HCT116 (cell line): ENCODE measurements at regions not wholly inside any gene's neighbourhood (a gene's known extent, or its start where the extent isn't known, plus 50 kb on each side); places are given as distances from the start of the nearest gene placed in this dataset.

Source experiments
- ATAC-seq: fragments of 200-7000 bp; cut with Tn5 transposase; 2 replicates; pipeline ENCODE4 v1.9.1; 2020; ENCODE audit warnings: mild to moderate bottlenecking, moderate library complexity
- BruUV-seq: library from RNA; stranded (reverse); fragments of 400-500 nt; replicated peaks from 2 replicates; lab custom pipeline; 2021; lab: Mats Ljungman, UMichigan
- CTCF ChIA-PET: fragments of 300-600 bp; sonication (Branson Sonifier 250); formaldehyde crosslinking; loops from one replicate; lab custom pipeline; 2021; ENCODE audit warnings: antibody characterized with exemption; lab: Charles Lee
- POLR2A ChIA-PET: fragments of 300-600, 350-600 bp; sonication (Branson Sonifier 250); formaldehyde crosslinking; loops from one replicate; lab custom pipeline; 2021; ENCODE audit warnings: antibody characterized with exemption; lab: Charles Lee
- RAD21 ChIA-PET, 2 experiments: fragments of 300-600 bp; sonication (Branson Sonifier 250); formaldehyde crosslinking; loops; one replicate each; lab custom pipeline; 2023; ENCODE audit warnings: low total read pairs in 2 of 2; ENCODE audit not compliant: uncharacterized antibody in 2 of 2, unreplicated experiment in 2 of 2, low non-redundant PET in 1 of 2; lab: Charles Lee
- DNase-seq: peaks from one replicate; pipeline ENCODE4 v3.0.0-alpha.2; 2010; ENCODE audit warnings: low read depth, low spot score
- H2AFZ ChIP-seq: fragments of 200-600 bp; shearing (Covaris generic), sonication (generic); 2 replicates; pipeline ENCODE4 v1.6.1; 2017; ENCODE audit warnings: low read depth, mixed run types, mixed read lengths, antibody characterized with exemption, low read length; ENCODE audit not compliant: poor library complexity, severe bottlenecking
- H3K27ac ChIP-seq: 2 replicates; pipeline ENCODE4 v1.5.1; 2012; ENCODE audit warnings: low read depth, low read length
- H3K27me3 ChIP-seq: fragments of 200-600 bp; sonication (generic); 2 replicates; pipeline ENCODE4 v1.6.1; 2016; ENCODE audit warnings: mixed run types, low read length, mixed read lengths; ENCODE audit not compliant: insufficient read depth
- H3K36me3 ChIP-seq, 2 experiments: fragments of 200-500 bp in 1 of 2; fragments of 200-600 bp in 1 of 2; sonication (Bioruptor generic) in 1 of 2; sonication (generic) in 1 of 2; 2 replicates each; pipeline versions ENCODE4 v1.5.1 to v1.6.1; 2014 to 2016; ENCODE audit warnings: low read length in 2 of 2, inconsistent platforms in 1 of 2, mixed read lengths in 1 of 2, mixed run types in 1 of 2; ENCODE audit not compliant: insufficient read depth in 2 of 2, control insufficient read depth in 1 of 2
- H3K4me1 ChIP-seq, 2 experiments: fragments of 200-600 bp in 1 of 2; sonication (generic) in 1 of 2; 2 replicates each; pipeline versions ENCODE4 v1.5.1 to v1.6.1; 2012 to 2017; ENCODE audit warnings: low read length in 2 of 2, inconsistent platforms in 1 of 2, mild to moderate bottlenecking in 1 of 2, mixed read lengths in 1 of 2, mixed run types in 1 of 2, moderate library complexity in 1 of 2; ENCODE audit not compliant: insufficient read depth in 2 of 2, control insufficient read depth in 1 of 2
- H3K4me2 ChIP-seq: fragments of 200-600 bp; sonication (generic); 2 replicates; pipeline ENCODE4 v1.6.1; 2017; ENCODE audit warnings: mixed run types, low read length, mixed read lengths
- H3K4me3 ChIP-seq, 2 experiments: fragments of 200-600 bp in 1 of 2; sonication (generic) in 1 of 2; replicated peaks in 1 of 2; 2 replicates each; pipeline ENCODE4 v1.5.1; 2011 to 2016; ENCODE audit warnings: low read length in 2 of 2, control low read depth in 1 of 2, low read depth in 1 of 2, mild to moderate bottlenecking in 1 of 2, mixed read lengths in 1 of 2, mixed run types in 1 of 2
- H3K79me2 ChIP-seq: fragments of 200-600 bp; sonication (generic); 2 replicates; pipeline ENCODE4 v1.6.1; 2017; ENCODE audit warnings: mild to moderate bottlenecking, mixed run types, low read length, moderate library complexity, mixed read lengths; ENCODE audit not compliant: insufficient read depth
- H3K9ac ChIP-seq: fragments of 200-600 bp; sonication (generic); 2 replicates; pipeline ENCODE4 v1.6.1; 2016; ENCODE audit warnings: low read length, mixed read lengths
- H3K9me2 ChIP-seq: fragments of 200-600 bp; sonication (generic), shearing (Covaris generic); 2 replicates; pipeline ENCODE4 v1.6.1; 2017; ENCODE audit warnings: mixed run types, mild to moderate bottlenecking, moderate library complexity; ENCODE audit not compliant: insufficient read depth
- H3K9me3 ChIP-seq, 2 experiments: fragments of 200-500 bp in 1 of 2; fragments of 200-600 bp in 1 of 2; sonication (Bioruptor generic) in 1 of 2; sonication (generic) in 1 of 2; 2 replicates each; pipeline ENCODE4 v1.6.1; 2014 to 2017; ENCODE audit warnings: low read length in 2 of 2, mixed read lengths in 2 of 2, inconsistent platforms in 1 of 2, low read depth in 1 of 2, mild to moderate bottlenecking in 1 of 2, mixed run types in 1 of 2, moderate library complexity in 1 of 2; ENCODE audit not compliant: control insufficient read depth in 1 of 2, insufficient read depth in 1 of 2
- H4K20me1 ChIP-seq: fragments of 200-600 bp; sonication (generic), shearing (Covaris generic); 2 replicates; pipeline ENCODE4 v1.6.1; 2017; ENCODE audit warnings: mixed run types, mild to moderate bottlenecking, moderate library complexity; ENCODE audit not compliant: insufficient read depth
- CBX3 ChIP-seq: IDR thresholded peaks from 2 replicates; pipeline ENCODE4 v1.6.1; 2012; ENCODE audit warnings: low read depth
- CEBPB ChIP-seq: IDR thresholded peaks from 2 replicates; pipeline ENCODE4 v1.6.1; 2012; ENCODE audit warnings: low read depth
- EGR1 ChIP-seq: IDR thresholded peaks from 2 replicates; pipeline ENCODE4 v1.6.1; 2012; ENCODE audit warnings: low read depth
- ELF1 ChIP-seq: IDR thresholded peaks from 2 replicates; pipeline ENCODE4 v1.6.1; 2012; ENCODE audit warnings: low read depth, borderline replicate concordance
- EZH2 ChIP-seq: fragments of 200-600 bp; sonication (generic); IDR thresholded peaks from 2 replicates; pipeline ENCODE4 v1.6.1; 2017; ENCODE audit warnings: antibody characterized with exemption, mixed run types
- EZH2phosphoT487 ChIP-seq: fragments of 200-600 bp; IDR thresholded peaks from 2 replicates; pipeline ENCODE4 v1.6.1; 2018; ENCODE audit warnings: antibody characterized with exemption, borderline replicate concordance
- FOSL1 ChIP-seq: IDR thresholded peaks from 2 replicates; pipeline ENCODE4 v1.6.1; 2012; ENCODE audit warnings: low read depth
- RAD21 ChIP-seq: IDR thresholded peaks from 2 replicates; pipeline ENCODE4 v1.6.1; 2012; ENCODE audit warnings: low read depth, mild to moderate bottlenecking
- SIN3A ChIP-seq: IDR thresholded peaks from 2 replicates; pipeline ENCODE4 v1.6.1; 2012; ENCODE audit warnings: low read depth
- SP1 ChIP-seq: IDR thresholded peaks from 2 replicates; pipeline ENCODE4 v1.6.1; 2012; ENCODE audit warnings: low read depth
- SRF ChIP-seq: IDR thresholded peaks from 2 replicates; pipeline ENCODE4 v1.6.1; 2012; ENCODE audit warnings: low read depth
- TCF7L2 ChIP-seq: IDR thresholded peaks from 2 replicates; pipeline ENCODE4 v1.7.0; 2011; ENCODE audit warnings: borderline replicate concordance, inconsistent platforms; ENCODE audit not compliant: insufficient read depth, insufficient read length; ENCODE audit errors: extremely low read depth
- YY1 ChIP-seq: IDR thresholded peaks from 2 replicates; pipeline ENCODE4 v1.6.1; 2011; ENCODE audit warnings: low read length, low read depth, moderate library complexity, mild to moderate bottlenecking; ENCODE audit not compliant: insufficient replicate concordance; ENCODE audit errors: extremely low read depth
- ZFX ChIP-seq: fragments of 450-650 bp; IDR thresholded peaks from 2 replicates; pipeline ENCODE4 v1.6.1; 2017
- ZNF274 ChIP-seq: fragments of 200-500 bp; sonication (Bioruptor generic); IDR thresholded peaks from 2 replicates; pipeline ENCODE4 v1.6.1; 2014; ENCODE audit warnings: mild to moderate bottlenecking, low read depth, low read length, inconsistent platforms
- intact Hi-C: fragments of 100-400 bp; cut with micrococcal nuclease; formaldehyde crosslinking; loops from 2 replicates; pipeline ENCODE4 v1.10.0; 2022
- TF ChIP-seq, protein P1 (sequence below), 3 experiments: fragments of 200-600 bp in 1 of 3; sonication (generic) in 1 of 3; IDR thresholded peaks in 2 of 3; conservative IDR thresholded peaks in 1 of 3; 2 replicates each; pipeline ENCODE4 v1.5.1; 2012 to 2017; ENCODE audit warnings: low read depth in 2 of 3, low read length in 2 of 3, antibody characterized with exemption in 1 of 3, borderline replicate concordance in 1 of 3, control low read depth in 1 of 3, mild to moderate bottlenecking in 1 of 3, mixed read lengths in 1 of 3, mixed run types in 1 of 3, moderate library complexity in 1 of 3; ENCODE audit not compliant: insufficient read depth in 1 of 3
- TF ChIP-seq, protein P2 (sequence below): IDR thresholded peaks from 2 replicates; pipeline ENCODE4 v1.6.1; 2011; ENCODE audit warnings: mild to moderate bottlenecking, low read length, moderate library complexity; ENCODE audit not compliant: insufficient replicate concordance; ENCODE audit errors: extremely low read depth

DNA sequence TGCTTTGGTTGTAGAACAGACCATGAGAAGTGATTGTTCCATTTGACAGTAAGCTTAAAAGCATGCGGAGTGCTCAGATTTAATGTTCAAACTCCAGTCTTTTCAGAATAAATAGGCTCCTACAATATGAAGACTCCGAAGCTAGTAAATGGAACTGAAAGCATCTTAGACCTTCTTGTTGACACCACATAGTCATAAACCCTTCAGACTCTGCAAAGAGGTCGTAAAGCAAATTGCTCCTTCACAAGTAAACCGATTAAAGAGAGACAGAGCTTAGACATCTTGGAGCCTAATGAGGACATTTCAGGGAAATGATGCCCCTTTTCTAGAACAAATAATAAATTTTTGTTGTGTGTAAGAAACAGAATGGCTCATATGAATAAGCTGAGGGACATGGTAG is 511.0 kb upstream of the RIOK2 start:
- Histone ChIP-seq H3K27me3 (no peaks in the 10 kb centered on the region), H3K9ac (no peak overlapping the region), H3K36me3 (no peaks in the 10 kb centered on the region), H3K4me2 (no peak overlapping the region), H3K9me3 (no peaks in the 10 kb centered on the region), H3K4me1 (no peaks in the 10 kb centered on the region), H3K79me2 (no peaks in the 10 kb centered on the region), H3K27ac (no peak overlapping the region), H4K20me1 (no peaks in the 10 kb centered on the region), H2AFZ (no peak overlapping the region), H3K4me3 (no peak overlapping the region), H3K9me2 (no peaks in the 10 kb centered on the region)
- ChIA-PET POLR2A (no interaction called here), RAD21 (no interaction called here), CTCF (no interaction called here)
- no TSS peak for BruUV-seq
- intact Hi-C loops: no loop called here
- TF ChIP-seq FOSL1 (no peak), ZNF274 (no peak), CBX3 (no peak), TCF7L2 (no peak), SIN3A (no peak), RAD21 (no peak), YY1 (no peak), SP1 (no peak), EGR1 (no peak), ELF1 (no peak), EZH2phosphoT487 (no peak), SRF (no peak), EZH2 (no peak), ZFX (no peak), CEBPB (no peak)
- TF ChIP-seq, protein P1, sequence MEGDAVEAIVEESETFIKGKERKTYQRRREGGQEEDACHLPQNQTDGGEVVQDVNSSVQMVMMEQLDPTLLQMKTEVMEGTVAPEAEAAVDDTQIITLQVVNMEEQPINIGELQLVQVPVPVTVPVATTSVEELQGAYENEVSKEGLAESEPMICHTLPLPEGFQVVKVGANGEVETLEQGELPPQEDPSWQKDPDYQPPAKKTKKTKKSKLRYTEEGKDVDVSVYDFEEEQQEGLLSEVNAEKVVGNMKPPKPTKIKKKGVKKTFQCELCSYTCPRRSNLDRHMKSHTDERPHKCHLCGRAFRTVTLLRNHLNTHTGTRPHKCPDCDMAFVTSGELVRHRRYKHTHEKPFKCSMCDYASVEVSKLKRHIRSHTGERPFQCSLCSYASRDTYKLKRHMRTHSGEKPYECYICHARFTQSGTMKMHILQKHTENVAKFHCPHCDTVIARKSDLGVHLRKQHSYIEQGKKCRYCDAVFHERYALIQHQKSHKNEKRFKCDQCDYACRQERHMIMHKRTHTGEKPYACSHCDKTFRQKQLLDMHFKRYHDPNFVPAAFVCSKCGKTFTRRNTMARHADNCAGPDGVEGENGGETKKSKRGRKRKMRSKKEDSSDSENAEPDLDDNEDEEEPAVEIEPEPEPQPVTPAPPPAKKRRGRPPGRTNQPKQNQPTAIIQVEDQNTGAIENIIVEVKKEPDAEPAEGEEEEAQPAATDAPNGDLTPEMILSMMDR (IDR thresholded peaks at IDR 0.05 in 2 of 3, conservative IDR thresholded peaks at IDR 0.05 in 1 of 3; ENCODE audit: borderline replicate concordance in 1 of 3, insufficient read depth in 1 of 3, low read depth in 2 of 3, low read length in 2 of 3): no peak
- TF ChIP-seq, protein P2, sequence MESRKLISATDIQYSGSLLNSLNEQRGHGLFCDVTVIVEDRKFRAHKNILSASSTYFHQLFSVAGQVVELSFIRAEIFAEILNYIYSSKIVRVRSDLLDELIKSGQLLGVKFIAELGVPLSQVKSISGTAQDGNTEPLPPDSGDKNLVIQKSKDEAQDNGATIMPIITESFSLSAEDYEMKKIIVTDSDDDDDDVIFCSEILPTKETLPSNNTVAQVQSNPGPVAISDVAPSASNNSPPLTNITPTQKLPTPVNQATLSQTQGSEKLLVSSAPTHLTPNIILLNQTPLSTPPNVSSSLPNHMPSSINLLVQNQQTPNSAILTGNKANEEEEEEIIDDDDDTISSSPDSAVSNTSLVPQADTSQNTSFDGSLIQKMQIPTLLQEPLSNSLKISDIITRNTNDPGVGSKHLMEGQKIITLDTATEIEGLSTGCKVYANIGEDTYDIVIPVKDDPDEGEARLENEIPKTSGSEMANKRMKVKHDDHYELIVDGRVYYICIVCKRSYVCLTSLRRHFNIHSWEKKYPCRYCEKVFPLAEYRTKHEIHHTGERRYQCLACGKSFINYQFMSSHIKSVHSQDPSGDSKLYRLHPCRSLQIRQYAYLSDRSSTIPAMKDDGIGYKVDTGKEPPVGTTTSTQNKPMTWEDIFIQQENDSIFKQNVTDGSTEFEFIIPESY: no peak
- DNase-seq (no peak), ATAC-seq (no peak)
